ENCODE measurements at regions not wholly inside any gene's neighbourhood (a gene's known extent, or its start where the extent isn't known, plus 50 kb on each side); places are given as distances from the start of the nearest gene placed in this dataset.

DNA sequence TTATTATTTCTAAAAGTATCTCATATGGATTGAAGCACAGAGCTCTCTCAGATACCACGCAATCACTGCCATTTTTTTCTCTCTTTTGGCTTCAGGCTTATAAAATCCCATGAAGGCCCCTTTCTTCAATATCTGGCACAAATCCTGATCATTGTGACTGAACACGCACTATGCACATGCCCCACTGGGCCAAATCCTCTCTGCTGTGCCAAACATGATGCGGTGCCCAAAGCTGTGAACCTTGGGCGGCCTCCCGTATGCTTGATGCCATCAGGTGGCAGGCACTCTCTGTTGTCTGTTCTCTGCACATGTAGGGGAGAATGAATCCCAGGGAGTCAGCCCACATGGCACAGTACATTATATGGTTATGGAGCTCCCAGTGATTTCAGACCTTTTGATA, 375.0 kb upstream of the RGMB start:
- H3K4me3 ChIP-seq (ENCODE audit: low read depth, low read length): no peak overlapping the region
- no peak for TF ChIP-seq CTCF (IDR thresholded peaks at IDR 0.05; ENCODE audit: control insufficient read depth, extremely low read depth, insufficient read depth)
- DNase-seq (ENCODE audit: low read depth): no peak

GRCh38 chr5:98401656-98402055, 371.8 kb upstream of the RGMB start:
- no peak for TF ChIP-seq CTCF (IDR thresholded peaks at IDR 0.05; ENCODE audit: control insufficient read depth, extremely low read depth, insufficient read depth)

DNA sequence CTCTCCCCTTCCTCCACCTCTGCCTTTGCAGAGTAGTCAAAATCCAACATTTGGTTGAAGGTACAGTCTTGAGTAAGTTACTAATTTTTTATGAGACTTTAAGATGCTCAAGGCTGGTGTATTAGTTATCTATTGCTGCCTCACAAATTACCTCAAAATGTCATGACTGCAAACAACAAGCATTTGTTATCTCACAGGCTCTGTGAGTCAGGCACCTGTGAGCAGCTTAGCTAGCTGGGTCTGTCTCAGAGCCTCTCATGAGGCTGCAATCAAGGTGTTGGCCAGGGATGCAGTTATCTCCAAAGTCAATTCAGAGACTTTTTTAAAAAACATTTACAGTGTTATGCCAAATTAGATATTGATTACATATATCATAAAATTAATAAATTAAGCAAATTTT, 371.3 kb upstream of the RGMB start:
- no peak for TF ChIP-seq CTCF (IDR thresholded peaks at IDR 0.05; ENCODE audit: control insufficient read depth, extremely low read depth, insufficient read depth)
- no peak overlapping the region for H3K4me3 ChIP-seq (ENCODE audit: low read depth, low read length)
- DNase-seq (ENCODE audit: low read depth): no peak

More at GRCh38 chr5:98401656-98402055, 371.8 kb upstream of the RGMB start:
- no peak overlapping the region for H3K4me3 ChIP-seq (ENCODE audit: low read depth, low read length)
- DNase-seq (ENCODE audit: low read depth): no peak

- TF ChIP-seq CTCF (IDR thresholded peaks at IDR 0.05; ENCODE audit: control insufficient read depth, extremely low read depth, insufficient read depth): no peak
- H3K4me3 ChIP-seq (ENCODE audit: low read depth, low read length): no peak overlapping the region
- DNase-seq (ENCODE audit: low read depth): no peak
Observed at GRCh38 chr5:98403131-98403530, 370.3 kb upstream of the RGMB start.

- TF ChIP-seq CTCF (IDR thresholded peaks at IDR 0.05; ENCODE audit: control insufficient read depth, extremely low read depth, insufficient read depth): no peak
- DNase-seq (ENCODE audit: low read depth): no peak
- no peak overlapping the region for H3K4me3 ChIP-seq (ENCODE audit: low read depth, low read length)
Observed at GRCh38 chr5:98414938-98415337, 358.5 kb upstream of the RGMB start.

DNA sequence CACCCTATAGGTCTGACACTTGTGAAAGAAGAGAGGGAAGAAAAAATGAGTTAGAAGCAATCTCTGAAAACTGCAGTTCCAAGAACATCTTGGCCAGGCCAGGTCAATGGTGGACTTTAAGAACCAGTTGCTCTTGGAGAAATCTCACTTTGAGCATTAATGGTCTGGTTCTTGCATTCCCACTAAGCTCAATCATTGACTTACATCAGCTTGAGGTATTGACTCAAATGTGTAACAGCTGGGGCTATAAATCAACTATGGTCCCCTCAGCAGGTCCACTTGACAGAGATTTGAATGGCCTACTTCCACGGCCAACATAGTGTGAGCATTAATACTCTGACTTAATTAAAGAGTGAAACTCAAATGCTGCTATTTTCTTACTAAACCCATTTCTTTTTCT, 357.8 kb upstream of the RGMB start:
- no peak for DNase-seq (ENCODE audit: low read depth)
- no peak for TF ChIP-seq CTCF (IDR thresholded peaks at IDR 0.05; ENCODE audit: control insufficient read depth, extremely low read depth, insufficient read depth)
- no peak overlapping the region for H3K4me3 ChIP-seq (ENCODE audit: low read depth, low read length)

- H3K4me3 ChIP-seq (ENCODE audit: low read depth, low read length): no peak overlapping the region
- no peak for DNase-seq (ENCODE audit: low read depth)
- no peak for TF ChIP-seq CTCF (IDR thresholded peaks at IDR 0.05; ENCODE audit: control insufficient read depth, extremely low read depth, insufficient read depth)
Observed at GRCh38 chr5:98416541-98416940, 356.9 kb upstream of the RGMB start.

Measured in LNCaP clone FGC (cell line).